Liver (tissue), 3 donors: ENCODE measurements at regions not wholly inside any gene's neighbourhood (a gene's known extent, or its start where the extent isn't known, plus 50 kb on each side); places are given as distances from the start of the nearest gene placed in this dataset.

Experiments
- EGR1 ChIP-seq, 2 donors: IDR thresholded peaks; 2 replicates each; pipeline ENCODE4 v1.6.1; 2016 to 2018; ENCODE audit warnings: antibody characterized with exemption in 2 of 2, low read depth in 2 of 2
- GABPA ChIP-seq, 2 donors: IDR thresholded peaks in 1 of 2; conservative IDR thresholded peaks in 1 of 2; 2 replicates each; pipeline ENCODE4 v1.6.1; 2016; ENCODE audit warnings: antibody characterized with exemption in 2 of 2, mild to moderate bottlenecking in 1 of 2, moderate library complexity in 1 of 2
- HNF4A ChIP-seq, 2 donors: conservative IDR thresholded peaks; 2 replicates each; pipeline ENCODE4 v1.6.1; 2016; ENCODE audit warnings: antibody characterized with exemption in 2 of 2, mild to moderate bottlenecking in 2 of 2
- JUND ChIP-seq, 2 donors: IDR thresholded peaks; 2 replicates each; pipeline ENCODE4 v1.6.1; 2016; ENCODE audit warnings: antibody characterized with exemption in 2 of 2
- NR2F2 ChIP-seq: IDR thresholded peaks from 2 replicates; pipeline ENCODE4 v1.6.1; 2016; ENCODE audit warnings: antibody characterized with exemption
- RAD21 ChIP-seq, 2 donors: IDR thresholded peaks; 2 replicates each; pipeline ENCODE4 v1.6.1; 2016; ENCODE audit warnings: antibody characterized with exemption in 2 of 2, mild to moderate bottlenecking in 2 of 2
- RXRA ChIP-seq, 2 donors: IDR thresholded peaks; 2 replicates each; pipeline ENCODE4 v1.6.1; 2017 to 2018; ENCODE audit warnings: antibody characterized with exemption in 2 of 2, mild to moderate bottlenecking in 1 of 2
- SP1 ChIP-seq: IDR thresholded peaks from 2 replicates; pipeline ENCODE4 v1.6.1; 2018; ENCODE audit warnings: antibody characterized with exemption, mild to moderate bottlenecking
- TAF1 ChIP-seq: conservative IDR thresholded peaks from 2 replicates; pipeline ENCODE4 v1.6.1; 2016; ENCODE audit warnings: antibody characterized with exemption, mild to moderate bottlenecking
- YY1 ChIP-seq: IDR thresholded peaks from 2 replicates; pipeline ENCODE4 v1.6.1; 2016; ENCODE audit warnings: antibody characterized with exemption, mild to moderate bottlenecking
- TF ChIP-seq, protein P1 (sequence below): fragments of 150-350 bp; IDR thresholded peaks from 2 replicates; pipeline ENCODE4 v1.5.1; 2017; ENCODE audit warnings: improper control_type of control experiment, low read depth, low read length; ENCODE audit not compliant: missing input control
- TF ChIP-seq, protein P2 (sequence below): IDR thresholded peaks from 2 replicates; pipeline ENCODE4 v1.6.1; 2016; ENCODE audit warnings: antibody characterized with exemption, mild to moderate bottlenecking
- TF ChIP-seq, protein P3 (sequence below): IDR thresholded peaks from 2 replicates; pipeline ENCODE4 v1.6.1; 2016; ENCODE audit warnings: antibody characterized with exemption
- donor health status: healthy.
- donor health status: healthy.

DNA sequence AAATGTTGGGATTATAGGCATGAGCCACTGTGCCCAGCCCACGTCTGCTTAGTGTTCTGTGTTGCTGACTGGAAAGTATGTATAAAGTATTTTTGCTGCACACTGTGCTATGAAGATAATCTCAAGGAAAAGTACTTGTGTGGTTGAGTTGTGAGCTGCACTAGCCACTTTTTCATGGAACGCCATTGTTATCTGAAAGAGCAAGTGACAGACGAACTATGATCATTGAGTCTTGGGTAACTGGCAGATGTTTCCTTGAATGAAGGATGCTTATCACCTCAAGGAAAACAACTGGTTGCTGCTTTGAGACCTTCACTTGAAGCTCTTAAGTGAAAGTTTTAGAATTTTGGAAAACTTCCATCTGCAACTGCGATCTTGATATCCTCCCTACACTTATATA is 82.2 kb upstream of the KCTD1 start:
- TF ChIP-seq, protein P1, sequence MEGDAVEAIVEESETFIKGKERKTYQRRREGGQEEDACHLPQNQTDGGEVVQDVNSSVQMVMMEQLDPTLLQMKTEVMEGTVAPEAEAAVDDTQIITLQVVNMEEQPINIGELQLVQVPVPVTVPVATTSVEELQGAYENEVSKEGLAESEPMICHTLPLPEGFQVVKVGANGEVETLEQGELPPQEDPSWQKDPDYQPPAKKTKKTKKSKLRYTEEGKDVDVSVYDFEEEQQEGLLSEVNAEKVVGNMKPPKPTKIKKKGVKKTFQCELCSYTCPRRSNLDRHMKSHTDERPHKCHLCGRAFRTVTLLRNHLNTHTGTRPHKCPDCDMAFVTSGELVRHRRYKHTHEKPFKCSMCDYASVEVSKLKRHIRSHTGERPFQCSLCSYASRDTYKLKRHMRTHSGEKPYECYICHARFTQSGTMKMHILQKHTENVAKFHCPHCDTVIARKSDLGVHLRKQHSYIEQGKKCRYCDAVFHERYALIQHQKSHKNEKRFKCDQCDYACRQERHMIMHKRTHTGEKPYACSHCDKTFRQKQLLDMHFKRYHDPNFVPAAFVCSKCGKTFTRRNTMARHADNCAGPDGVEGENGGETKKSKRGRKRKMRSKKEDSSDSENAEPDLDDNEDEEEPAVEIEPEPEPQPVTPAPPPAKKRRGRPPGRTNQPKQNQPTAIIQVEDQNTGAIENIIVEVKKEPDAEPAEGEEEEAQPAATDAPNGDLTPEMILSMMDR, result no peak
- TF ChIP-seq EGR1 (IDR thresholded peaks at IDR 0.05; ENCODE audit: low read depth in 2 of 2) (no peak), TAF1 (no peak), RAD21 (IDR thresholded peaks at IDR 0.05) (no peak), RXRA (IDR thresholded peaks at IDR 0.05) (no peak), SP1 (no peak), NR2F2 (no peak), YY1 (no peak), GABPA (IDR thresholded peaks at IDR 0.05 in 1 of 2, conservative IDR thresholded peaks at IDR 0.05 in 1 of 2) (no peak), HNF4A (conservative IDR thresholded peaks at IDR 0.05) (no peak), JUND (IDR thresholded peaks at IDR 0.05) (no peak)
- TF ChIP-seq, protein P2, sequence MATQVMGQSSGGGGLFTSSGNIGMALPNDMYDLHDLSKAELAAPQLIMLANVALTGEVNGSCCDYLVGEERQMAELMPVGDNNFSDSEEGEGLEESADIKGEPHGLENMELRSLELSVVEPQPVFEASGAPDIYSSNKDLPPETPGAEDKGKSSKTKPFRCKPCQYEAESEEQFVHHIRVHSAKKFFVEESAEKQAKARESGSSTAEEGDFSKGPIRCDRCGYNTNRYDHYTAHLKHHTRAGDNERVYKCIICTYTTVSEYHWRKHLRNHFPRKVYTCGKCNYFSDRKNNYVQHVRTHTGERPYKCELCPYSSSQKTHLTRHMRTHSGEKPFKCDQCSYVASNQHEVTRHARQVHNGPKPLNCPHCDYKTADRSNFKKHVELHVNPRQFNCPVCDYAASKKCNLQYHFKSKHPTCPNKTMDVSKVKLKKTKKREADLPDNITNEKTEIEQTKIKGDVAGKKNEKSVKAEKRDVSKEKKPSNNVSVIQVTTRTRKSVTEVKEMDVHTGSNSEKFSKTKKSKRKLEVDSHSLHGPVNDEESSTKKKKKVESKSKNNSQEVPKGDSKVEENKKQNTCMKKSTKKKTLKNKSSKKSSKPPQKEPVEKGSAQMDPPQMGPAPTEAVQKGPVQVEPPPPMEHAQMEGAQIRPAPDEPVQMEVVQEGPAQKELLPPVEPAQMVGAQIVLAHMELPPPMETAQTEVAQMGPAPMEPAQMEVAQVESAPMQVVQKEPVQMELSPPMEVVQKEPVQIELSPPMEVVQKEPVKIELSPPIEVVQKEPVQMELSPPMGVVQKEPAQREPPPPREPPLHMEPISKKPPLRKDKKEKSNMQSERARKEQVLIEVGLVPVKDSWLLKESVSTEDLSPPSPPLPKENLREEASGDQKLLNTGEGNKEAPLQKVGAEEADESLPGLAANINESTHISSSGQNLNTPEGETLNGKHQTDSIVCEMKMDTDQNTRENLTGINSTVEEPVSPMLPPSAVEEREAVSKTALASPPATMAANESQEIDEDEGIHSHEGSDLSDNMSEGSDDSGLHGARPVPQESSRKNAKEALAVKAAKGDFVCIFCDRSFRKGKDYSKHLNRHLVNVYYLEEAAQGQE, result no peak
- TF ChIP-seq, protein P3, sequence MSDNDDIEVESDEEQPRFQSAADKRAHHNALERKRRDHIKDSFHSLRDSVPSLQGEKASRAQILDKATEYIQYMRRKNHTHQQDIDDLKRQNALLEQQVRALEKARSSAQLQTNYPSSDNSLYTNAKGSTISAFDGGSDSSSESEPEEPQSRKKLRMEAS, result no peak
